ENCODE measurements at regions not wholly inside any gene's neighbourhood (a gene's known extent, or its start where the extent isn't known, plus 50 kb on each side); places are given as distances from the start of the nearest gene placed in this dataset.

DNA sequence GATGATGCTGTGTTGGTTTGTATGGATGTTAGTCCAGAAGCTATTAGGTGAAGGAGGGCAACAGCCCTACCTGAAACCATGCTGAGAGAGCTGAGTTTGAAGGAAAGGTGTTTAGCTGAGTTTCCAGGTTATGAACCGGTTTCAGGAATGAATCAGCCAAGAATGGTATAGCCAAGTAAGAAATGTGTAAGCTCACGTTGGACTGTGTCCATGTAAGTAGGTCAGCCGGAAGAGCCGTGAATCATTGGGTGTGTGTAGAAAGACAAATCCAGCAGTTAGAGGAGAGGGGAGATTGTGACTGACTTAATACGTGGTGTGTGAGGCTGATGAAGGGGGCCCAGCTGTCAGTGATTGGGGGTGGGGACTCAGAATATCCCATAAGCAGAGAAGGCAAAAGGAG lies 77.2 kb upstream of the SPIN4 start:
- no peak overlapping the region for H3K4me3 Mint-ChIP-seq
- CTCF ChIA-PET = no interaction called here
- no peaks in the 10 kb centered on the region for H3K9me3 Mint-ChIP-seq
- POLR2A ChIA-PET = no interaction called here
- ATAC-seq (no peak), DNase-seq (ENCODE audit: low spot score) (no peak)
- no peak overlapping the region for H3K27ac Mint-ChIP-seq
- H3K36me3 Mint-ChIP-seq = peaks cover 8% of the 10 kb centered on the region
- no peaks in the 10 kb centered on the region for H3K4me1 Mint-ChIP-seq
- no peaks in the 10 kb centered on the region for H3K27me3 Mint-ChIP-seq (ENCODE audit: low read depth)
- TF ChIP-seq, protein P1, sequence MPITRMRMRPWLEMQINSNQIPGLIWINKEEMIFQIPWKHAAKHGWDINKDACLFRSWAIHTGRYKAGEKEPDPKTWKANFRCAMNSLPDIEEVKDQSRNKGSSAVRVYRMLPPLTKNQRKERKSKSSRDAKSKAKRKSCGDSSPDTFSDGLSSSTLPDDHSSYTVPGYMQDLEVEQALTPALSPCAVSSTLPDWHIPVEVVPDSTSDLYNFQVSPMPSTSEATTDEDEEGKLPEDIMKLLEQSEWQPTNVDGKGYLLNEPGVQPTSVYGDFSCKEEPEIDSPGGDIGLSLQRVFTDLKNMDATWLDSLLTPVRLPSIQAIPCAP (CRISPR knock-in tag; IDR thresholded peaks at IDR 0.05) = no peak
- TF ChIP-seq RELA (CRISPR knock-in tag; IDR thresholded peaks at IDR 0.05; ENCODE audit: borderline replicate concordance) (no peak), CDX4 (CRISPR knock-in tag; IDR thresholded peaks at IDR 0.05; ENCODE audit: borderline replicate concordance) (no peak), ZNF671 (CRISPR knock-in tag; IDR thresholded peaks at IDR 0.05) (no peak), ZNF138 (CRISPR knock-in tag; conservative IDR thresholded peaks at IDR 0.05) (no peak), TEAD1 (CRISPR knock-in tag; IDR thresholded peaks at IDR 0.05) (no peak), TCF7 (CRISPR knock-in tag; IDR thresholded peaks at IDR 0.05; ENCODE audit: low read depth) (no peak), ATF6 (CRISPR knock-in tag; IDR thresholded peaks at IDR 0.05) (no peak)

DNA sequence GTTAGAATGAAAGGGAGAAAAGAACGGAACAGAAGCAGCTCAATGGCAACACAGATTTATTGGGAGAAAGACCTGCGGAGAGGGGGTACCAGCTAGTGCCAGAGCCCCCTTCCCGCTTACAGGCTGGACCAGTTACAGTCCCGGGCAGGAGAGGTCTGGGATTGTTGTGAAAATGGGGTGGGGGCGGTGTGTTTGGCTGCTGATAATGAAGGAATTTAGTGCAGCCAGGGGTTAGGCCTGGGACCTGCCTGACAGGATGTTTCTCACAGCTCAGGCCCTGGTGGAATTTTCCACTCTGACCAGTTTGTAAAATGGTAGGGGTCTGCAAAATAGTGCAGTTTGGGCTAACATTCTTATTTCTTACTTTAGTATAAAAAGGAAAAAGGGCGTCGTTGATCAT lies 75.4 kb upstream of the SPIN4 start:
- POLR2A ChIA-PET = no interaction called here
- peak; percentile 71 for ATAC-seq

More for the DNA sequence above, 75.4 kb upstream of the SPIN4 start:
- no peaks in the 10 kb centered on the region for H3K9me3 Mint-ChIP-seq
- no peaks in the 10 kb centered on the region for H3K4me1 Mint-ChIP-seq
- DNase-seq (ENCODE audit: low spot score) = peak; percentile 13
- H3K27ac Mint-ChIP-seq = no peak overlapping the region
- CTCF ChIA-PET = no interaction called here
- H3K27me3 Mint-ChIP-seq (ENCODE audit: low read depth) = no peaks in the 10 kb centered on the region
- H3K4me3 Mint-ChIP-seq = no peak overlapping the region
- no peak for TF ChIP-seq PREB (CRISPR knock-in tag; IDR thresholded peaks at IDR 0.05; ENCODE audit: borderline replicate concordance)
- TF ChIP-seq TEAD1 (CRISPR knock-in tag; IDR thresholded peaks at IDR 0.05) = no peak
- TF ChIP-seq, protein P2, sequence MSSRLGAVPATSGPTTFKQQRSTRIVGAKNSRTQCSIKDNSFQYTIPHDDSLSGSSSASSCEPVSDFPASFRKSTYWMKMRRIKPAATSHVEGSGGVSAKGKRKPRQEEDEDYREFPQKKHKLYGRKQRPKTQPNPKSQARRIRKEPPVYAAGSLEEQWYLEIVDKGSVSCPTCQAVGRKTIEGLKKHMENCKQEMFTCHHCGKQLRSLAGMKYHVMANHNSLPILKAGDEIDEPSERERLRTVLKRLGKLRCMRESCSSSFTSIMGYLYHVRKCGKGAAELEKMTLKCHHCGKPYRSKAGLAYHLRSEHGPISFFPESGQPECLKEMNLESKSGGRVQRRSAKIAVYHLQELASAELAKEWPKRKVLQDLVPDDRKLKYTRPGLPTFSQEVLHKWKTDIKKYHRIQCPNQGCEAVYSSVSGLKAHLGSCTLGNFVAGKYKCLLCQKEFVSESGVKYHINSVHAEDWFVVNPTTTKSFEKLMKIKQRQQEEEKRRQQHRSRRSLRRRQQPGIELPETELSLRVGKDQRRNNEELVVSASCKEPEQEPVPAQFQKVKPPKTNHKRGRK (CRISPR knock-in tag; IDR thresholded peaks at IDR 0.05; ENCODE audit: borderline replicate concordance) = no peak
- TF ChIP-seq OVOL2 (CRISPR knock-in tag; IDR thresholded peaks at IDR 0.05; ENCODE audit: borderline replicate concordance) = no peak
- no peak for TF ChIP-seq ARID4B (CRISPR knock-in tag; IDR thresholded peaks at IDR 0.05; ENCODE audit: borderline replicate concordance)
- peaks cover 3% of the 10 kb centered on the region; the same call in 1 of the 2 replicates for H3K36me3 Mint-ChIP-seq

Data from WTC11 (cell line).